DMS153 (cell line): ENCODE measurements at regions not wholly inside any gene's neighbourhood (a gene's known extent, or its start where the extent isn't known, plus 50 kb on each side); places are given as distances from the start of the nearest gene placed in this dataset.

Source experiments
- DNase-seq: peaks from one replicate; lab custom pipeline; 2025; lab: John Stamatoyannopoulos, UW

DNA sequence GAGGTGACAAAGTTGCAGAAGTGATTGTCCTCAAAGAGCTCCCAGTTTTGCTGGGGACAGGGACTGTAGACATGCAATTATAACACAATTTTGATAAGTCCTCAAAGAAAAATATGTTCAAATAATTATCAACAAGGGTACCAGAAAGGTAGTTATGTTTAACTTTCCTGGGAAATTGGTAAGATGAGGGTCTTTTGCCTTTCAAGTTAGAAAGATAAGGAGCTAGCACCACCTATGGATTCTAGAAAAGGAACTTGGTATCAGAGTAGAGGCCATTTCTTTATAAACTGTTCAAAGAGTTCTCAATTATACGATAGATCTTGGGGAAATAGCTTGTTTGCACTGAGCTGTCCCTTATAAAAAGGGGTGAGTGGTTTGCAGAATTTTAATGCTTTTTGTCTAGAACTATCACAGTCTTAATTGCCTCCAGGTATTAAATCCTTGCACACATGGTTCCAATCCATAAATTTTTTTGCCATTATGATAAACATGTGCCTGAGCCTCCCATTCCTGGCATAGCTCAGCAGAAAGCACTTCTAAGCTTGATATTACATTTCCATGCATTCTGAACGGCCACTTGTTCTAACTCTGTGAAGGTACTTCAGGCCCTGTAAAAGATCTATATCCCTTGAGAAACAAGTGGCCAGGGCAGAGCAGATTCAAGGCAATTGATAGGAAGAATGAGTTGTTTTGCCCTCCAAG lies 247.5 kb upstream of the LRIG1 start:
- no peak for DNase-seq

DNA sequence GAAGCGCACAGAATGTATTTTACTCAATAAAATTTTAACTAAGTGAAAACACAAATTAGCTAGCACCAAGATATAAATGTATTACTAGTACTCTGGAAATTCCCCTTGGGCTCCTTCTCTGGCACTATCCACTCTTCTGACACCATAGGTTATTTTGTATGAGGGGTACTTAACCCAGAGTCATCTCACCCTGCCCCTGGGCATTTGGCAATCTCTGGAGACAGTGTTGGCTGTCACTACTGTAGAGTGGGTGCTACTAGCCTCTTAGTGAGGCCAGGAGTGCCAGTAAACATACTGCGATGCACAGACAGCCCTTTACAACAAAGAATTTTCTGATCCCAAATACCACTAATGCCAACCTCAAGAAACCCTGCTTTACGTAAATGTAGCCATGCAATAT lies 246.3 kb upstream of the KBTBD8 start:
- no peak for DNase-seq

DNA sequence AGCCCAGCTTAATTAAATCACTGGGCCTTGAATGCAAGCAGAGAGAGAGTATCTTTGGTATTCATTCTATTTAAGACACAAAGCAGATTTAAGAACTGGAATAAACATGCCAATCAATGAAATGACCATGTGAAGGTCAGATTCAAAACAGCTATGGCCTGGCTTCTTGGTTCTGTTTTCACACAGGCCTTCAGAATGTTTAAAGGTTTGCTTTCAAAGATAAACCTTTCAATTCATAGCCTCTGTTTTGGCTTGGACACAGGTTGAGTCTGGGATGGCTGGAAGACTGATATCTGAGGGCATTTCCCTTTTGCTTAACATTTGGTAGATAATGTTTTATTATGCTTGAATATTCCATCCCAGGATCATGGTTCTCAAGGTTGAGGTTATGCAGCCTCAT lies 244.4 kb upstream of the KBTBD8 start:
- DNase-seq, result no peak

DNA sequence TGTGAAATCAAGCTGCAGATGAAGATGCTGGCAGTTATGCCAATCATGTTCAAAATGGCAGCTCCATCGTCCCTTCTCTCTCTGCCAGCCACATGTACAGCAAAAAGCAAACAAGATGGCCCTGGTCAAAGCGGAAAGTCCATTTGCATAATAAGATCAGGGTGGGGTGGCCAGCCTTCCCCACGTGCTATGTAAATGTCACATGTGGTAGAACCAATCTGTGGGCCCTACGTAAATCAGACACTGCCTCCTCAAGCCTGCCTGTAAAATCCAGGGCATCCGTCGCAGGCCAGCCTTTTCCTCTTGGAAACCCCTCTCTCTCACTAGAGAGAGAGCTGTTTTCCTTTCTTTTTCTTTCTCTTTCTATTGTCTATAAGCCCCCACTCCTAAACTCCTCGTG lies 243.5 kb upstream of the KBTBD8 start:
- no peak for DNase-seq

DNA sequence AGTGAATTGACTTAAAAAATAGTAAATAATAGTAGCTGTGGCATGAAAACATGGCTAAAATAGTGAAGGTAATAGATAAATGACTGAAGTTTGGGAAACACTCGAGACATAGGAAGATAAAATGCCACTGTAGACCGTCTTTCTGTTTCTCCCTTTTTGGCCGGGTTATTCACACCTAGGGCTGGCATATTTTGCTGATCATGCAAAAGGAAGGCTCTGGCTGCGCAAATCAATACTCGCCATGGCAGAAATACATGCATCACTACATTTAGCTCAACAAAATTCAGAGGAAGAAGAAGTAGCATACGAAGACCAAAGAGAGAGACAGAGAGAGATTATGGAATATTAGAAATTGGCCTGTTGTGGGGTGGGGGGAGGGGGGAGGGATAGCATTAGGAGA lies 242.2 kb upstream of the KBTBD8 start:
- DNase-seq, result no peak

DNA sequence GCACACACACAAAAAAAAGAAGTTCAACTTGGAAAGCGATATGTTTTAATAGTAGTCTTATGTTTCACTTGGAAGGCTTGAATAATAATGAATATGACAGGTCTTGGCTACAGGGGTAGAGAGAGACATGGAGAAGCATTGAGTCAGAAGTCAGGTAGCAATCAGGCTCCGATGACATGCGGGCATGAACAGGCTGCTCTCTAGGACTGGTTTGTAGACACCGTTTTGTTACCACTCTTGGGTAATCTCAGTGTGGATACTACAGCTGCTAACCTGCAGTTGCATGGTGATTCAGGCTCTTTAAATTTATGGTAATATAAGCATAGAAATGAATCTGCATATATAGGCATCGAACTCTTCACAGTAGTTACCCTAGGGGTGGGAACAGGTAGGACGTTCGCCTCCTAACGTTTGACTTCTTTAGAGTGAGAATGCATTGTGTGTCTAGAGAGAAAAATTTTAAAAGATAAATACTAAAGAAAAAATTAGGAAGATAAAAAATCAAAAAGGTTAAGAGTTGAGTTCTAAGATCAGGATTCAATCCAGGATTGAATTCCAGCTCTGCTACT lies 241.6 kb upstream of the KBTBD8 start:
- DNase-seq, result no peak

DNA sequence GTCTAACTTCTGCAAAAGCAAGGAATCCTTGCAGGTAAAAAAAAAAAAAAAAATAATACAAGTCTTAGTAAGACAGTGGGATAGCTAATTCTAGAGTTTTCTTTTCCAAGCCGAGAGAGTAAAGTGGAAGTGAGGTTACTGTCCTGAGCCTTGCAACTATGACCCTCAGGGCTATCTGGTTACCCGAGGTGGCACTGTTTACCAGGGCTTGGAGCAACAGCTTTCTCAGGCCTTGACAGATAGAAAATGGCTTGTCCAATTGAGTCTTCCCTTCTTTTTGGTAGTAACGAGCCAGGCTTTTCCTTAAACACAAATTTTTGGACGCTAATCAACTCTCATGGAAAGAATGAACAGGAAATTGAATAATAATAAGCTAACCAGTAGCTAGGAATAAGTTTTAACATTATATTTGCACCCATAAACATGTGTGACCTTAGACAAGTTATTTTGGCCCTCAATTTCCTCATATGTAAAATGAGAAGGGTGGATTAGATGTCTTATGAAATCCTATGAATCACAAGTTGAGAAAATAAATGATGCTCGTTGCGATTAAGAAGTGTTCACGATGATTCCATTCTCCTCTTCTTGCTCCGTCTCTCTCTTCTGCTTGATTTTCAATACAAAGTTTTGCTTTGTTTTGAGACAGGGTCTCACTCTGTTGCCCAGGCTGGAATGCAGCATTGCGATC lies 236.9 kb upstream of the KBTBD8 start:
- no peak for DNase-seq

DNA sequence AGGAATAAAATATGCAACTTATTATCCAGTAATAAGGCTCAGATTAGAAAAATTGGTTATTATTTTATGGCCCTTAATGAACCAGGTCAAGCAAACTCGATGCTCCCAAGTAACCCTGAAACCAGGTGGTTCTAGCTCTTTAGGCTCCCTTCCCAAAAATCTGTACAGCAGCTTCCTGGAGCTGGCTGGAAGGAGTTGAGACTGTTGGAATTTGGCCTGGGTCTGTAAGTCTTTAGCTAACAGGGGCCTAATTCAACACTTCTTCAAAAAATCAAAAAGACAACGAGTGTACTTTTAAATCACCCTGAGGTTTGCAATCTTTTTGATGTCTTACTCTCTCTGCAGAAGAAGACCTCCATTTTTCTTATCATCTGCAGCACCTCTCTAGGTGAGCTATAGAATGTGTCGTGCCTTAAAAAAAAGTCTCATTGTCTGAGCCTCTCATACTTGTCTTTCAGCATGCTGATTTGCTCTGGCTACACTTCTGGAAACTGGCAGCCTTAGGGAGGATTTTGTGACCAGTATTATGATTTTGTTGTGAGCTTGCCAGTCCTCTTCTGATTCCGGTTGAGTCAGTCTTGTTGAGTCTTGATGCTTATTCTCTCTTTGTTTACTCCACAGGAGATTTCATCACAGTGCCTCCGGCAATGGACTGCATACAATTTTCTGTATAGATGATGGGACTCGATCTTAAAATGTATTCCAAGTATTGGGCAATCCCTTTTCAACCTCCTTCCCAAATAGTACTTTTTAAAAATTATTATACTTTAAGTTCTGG lies 235.0 kb upstream of the KBTBD8 start:
- no peak for DNase-seq

DNA sequence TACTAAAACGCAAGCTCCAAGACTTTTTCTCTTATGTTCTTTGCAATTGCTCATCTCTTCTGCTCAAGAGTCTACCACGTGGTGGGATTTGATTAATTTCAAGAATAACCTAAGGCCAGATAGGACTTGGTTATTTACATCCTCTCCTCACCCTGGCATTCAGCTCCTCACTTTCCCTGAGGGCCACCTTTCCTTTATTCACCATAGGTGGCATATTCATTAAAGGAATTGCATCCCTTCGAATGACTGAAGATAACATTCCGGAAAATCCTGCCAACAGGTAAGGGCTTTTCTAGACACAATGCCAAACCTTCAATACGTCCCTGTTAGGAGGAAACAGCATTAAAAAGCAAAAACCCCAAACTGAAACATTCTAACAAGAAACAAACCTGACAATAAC lies 220.0 kb upstream of the KBTBD8 start:
- DNase-seq, result no peak

DNA sequence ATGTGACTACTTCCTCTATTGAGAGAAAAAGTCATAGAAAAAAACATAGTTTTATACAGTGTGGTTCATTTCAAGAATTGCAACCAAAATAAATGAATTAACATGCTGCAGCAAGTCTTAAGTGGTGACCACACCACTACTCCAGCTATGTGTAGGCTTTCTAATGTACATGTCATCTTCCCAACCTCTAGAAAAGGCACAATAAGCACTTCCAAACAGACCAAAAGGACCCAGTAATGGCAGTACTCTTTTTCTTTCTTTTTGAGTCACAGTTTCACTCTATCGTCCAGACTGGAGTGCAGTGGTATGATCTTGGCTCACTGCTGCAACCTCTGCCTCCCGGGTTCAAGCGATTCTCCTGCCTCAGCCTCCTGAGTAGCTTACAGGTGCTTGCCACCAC lies 219.3 kb upstream of the KBTBD8 start:
- no peak for DNase-seq

DNA sequence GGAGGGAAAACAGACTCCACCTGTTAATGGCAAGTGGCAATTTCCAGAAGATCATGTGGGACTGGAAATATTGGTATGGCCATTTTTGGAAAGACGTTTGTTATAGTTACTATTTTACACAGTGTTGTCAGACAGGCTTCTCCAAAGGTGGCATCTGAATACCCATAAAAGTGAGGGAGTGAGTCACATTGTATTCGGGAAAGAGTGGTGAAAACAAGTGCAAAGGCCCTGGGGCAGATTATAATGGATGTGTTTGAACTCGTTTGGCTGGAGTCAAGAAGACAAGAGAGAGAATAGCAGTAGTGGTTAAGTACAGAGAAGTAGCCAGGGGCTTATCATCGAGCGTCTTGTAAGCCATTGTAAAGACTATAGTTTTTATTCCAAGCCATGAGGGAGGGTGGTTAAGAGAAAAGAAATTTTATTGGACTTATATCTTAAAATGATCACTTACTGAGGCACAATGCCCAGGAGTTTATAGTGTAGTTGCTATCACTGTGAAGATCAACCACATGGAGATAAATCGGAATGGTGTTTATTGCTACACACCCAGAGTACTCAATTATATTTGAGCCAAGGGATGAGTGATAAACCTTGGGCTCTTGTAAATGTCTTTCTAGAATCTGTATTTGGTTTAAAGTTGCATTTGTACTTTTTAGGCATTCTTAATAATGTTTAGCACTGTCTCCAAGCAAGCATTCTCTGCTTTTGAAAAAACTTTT lies 212.8 kb upstream of the KBTBD8 start:
- no peak for DNase-seq

DNA sequence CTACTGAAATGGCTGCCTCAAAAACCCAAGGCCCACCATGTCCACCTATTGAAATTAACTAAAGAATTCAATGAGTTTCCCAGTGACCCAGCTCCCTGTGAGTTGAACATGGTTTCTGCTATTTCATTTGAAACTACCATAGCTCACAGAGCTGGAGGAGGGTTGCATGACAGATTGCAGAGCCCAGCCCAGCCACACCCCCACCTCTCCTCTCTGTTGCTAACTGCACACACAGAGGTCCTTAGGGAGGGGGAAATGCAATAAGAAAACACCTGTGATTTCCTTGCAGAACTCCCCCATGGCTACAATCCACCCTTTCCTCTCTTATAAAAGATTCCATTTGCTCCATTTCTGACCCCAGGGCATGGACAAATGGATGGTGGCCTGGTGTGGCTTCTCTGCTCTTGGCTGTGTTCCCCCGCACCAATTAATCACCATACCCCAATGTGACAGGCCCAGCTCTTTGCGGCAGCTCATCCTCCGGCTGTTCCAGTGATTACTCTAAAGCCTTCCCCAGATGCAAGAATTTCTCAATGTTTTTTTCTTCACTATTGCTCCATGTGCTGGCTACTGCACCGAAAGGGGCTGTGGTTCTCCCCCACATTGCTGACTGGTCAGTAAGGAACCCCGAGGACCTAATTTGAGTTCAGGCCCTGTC lies 208.4 kb upstream of the KBTBD8 start:
- DNase-seq, result no peak

DNA sequence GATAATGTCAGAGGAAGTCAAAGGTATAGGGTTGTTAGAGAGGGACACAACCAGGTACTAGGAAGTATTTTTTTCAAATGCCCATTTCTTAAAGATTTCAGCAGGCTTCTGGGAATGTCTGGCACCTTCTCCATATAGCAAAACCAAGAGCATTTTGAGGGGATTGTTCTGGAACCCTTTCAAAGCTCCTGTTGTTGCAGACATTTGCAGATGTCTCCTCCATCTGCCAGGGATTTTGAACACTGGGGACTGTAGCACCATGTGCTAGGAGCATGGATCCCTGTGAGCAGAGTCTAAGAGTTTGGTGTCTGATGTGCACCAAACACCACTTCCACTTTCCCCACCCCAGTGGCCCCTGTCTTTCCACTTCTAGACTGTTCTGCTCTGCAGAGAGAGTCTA lies 206.0 kb upstream of the KBTBD8 start:
- no peak for DNase-seq

DNA sequence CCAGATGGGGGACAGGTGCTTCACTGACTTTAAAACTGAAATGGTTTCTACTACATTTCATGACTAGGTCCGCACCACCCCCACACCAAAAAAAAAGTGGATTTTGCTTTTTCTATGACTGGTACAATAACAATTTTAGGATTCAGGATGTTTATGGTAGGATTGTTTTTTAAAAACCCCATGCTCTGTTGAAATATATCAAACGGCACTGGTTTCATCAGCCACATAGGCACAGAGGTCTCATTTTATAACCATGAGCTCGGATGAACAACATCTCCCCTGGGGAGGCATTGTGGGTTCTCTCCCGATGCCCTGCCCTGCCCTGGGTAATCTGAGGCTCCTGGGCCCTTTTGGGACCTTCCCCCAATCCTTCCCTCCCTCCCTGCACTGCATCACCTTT lies 202.7 kb upstream of the KBTBD8 start:
- no peak for DNase-seq

DNA sequence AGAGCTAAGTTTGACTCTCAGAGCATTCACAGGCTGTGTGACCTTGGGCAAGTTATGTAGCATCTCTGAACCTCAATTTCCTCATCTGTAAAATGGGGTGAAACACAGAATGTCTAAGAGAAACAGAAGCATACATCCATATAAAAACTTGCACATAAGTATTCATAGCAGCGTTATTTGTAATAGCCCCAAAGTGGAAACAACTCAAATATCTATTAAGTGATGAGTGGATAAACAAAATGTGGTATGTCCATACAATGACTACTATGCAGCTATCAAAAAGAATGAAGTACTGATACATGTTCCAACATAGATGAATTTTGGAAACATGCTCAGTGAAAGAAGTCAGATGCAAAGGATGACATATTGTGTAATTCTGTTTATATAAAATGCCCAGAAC lies 201.8 kb upstream of the KBTBD8 start:
- DNase-seq, result no peak

DNA sequence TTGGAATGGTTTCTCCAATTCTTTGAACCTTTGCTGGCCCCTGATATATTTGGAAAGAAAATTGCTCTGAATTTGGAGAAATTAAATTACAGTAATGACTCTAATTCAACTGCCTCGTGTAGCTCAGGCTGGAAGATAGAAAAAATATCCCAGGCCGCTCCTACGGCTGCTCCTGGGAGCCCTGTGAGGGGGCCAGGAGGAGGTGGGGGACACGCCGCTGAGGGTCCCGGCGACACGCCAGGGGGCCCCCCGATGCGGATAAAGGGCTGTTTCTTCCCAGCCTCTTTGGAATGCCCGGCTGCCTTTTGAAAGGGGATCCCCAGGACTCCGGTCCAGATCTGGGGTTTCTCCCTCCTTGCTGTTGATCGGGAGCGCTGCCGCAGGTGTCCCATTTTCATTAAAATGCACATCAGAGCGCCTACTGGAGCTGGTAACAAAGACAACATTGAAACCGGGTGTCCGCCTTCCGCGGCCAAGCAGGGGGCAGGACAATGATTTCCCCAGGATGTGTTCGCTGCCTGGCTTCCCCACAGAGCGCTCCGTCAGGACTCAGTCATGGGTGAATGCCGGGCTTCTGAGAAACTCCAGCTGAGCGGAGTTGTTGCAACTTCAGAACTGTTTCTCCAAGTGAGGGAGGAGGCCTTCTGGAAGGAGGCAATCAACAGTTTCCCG lies 200.1 kb upstream of the KBTBD8 start:
- DNase-seq, result no peak

DNA sequence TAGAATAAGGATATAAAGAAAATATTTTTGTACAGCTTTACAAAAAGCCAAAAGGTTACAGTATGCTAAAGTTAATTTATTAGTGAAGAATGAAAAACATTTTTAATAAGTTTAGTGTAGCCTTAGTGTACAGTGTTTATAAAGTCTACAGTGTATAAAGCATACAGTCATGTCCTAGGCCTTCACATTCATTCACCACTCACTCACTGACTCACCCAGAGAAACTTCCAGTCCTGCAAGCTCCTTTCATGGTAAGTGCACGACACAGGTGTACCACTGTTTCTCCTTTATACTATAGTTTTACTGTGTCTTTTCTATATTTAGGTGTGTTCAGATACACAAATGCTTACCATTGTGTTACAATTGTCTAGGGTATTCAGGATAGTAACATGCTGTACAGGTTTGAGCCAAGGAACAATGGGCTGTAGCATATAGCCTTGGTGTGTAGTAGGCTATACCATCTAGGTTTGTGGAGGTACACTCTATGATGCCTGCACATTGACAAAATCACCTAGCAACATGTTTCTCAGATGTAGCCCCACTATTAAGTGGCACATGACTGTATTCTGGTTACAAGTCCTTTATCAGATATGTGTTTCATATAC lies 197.1 kb upstream of the KBTBD8 start:
- no peak for DNase-seq

DNA sequence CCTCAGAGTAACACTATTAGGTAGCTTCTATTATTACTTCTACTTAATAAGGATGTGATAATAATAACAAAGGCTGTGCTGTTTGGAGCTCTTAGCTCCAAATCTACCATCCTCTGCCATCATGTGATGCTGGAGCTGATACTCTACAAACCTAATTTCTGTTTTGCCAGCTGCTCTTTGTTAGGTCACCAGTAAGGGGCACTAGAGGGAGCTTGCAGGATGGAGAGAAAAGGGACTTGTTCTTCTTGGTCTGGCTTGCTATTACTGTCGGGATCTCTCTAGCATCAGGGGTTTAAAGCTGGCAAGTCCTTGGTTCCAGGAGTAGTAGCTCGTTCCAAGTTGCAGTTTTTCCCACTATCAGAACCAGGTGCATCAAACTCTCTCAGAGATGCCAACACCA lies 194.9 kb upstream of the KBTBD8 start:
- DNase-seq, result no peak

DNA sequence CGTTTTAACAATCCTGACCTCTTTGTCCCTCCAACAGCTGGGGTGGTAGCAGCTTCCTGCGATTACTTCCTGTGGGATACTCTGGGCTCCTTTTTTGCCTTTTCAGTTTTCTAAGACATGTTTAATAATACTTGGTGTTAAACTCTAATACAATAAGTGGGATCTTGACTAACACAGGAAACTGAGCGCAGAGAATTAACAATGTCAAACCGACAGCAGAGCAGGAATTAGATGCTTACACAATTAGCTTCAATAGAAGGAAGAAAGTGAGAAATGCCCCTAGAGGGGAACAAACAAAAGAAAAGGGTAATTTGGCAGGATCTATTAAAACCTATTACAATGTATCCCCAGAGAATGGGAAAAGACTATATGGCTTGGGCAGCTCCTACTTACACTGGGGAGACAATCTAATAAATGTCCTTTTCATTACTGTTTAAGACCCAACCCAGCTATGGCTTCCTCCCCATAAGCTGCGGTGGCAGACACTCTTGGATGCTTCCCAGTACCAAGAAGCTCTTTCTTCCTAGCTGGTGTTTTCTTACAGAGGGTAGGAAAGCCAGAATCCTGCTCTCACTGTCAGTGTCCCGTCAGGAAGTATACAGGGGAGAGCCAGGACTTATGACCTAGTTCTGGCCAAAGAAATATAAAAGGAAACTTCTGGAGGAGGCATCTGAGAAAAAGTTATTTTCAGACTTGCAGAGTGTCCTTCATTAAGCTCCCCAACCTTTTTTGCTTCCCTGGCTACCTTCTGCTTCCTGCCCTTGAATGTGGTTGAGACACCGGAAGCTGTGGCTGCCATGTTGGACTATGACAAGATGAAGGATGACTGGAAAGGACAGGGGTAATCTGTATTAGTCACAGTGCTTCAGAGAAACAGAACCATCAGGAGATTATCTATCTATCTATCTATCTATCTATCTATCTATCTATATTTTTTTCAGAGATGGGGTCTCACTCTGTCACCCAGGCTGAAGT lies 194.1 kb upstream of the KBTBD8 start:
- DNase-seq, result no peak
